Prostate gland (tissue), 2 donors: ENCODE measurements at regions not wholly inside any gene's neighbourhood (a gene's known extent, or its start where the extent isn't known, plus 50 kb on each side); places are given as distances from the start of the nearest gene placed in this dataset.

ENCODE experiments used
- DNase-seq: peaks from one replicate; pipeline ENCODE4 v3.0.0-alpha.2; 2019; ENCODE audit warnings: low spot score
- H3K27ac ChIP-seq, 2 donors: fragments of 200-600 bp; sonication (generic); 2 replicates each; pipeline ENCODE4 v1.5.1; 2017 to 2019
- H3K27me3 ChIP-seq: fragments of 200-600 bp; sonication (generic); replicated peaks from 2 replicates; pipeline ENCODE4 v1.5.1; 2019; ENCODE audit not compliant: insufficient read depth
- H3K36me3 ChIP-seq, 2 donors: fragments of 200-600 bp; sonication (generic); 1 replicate in 1 of 2; 2 replicates in 1 of 2; pipeline versions ENCODE4 v1.5.1 to v1.8.1; 2017 to 2019
- H3K4me1 ChIP-seq: fragments of 200-600 bp; sonication (generic); replicated peaks from 2 replicates; pipeline ENCODE4 v1.5.1; 2019
- H3K4me3 ChIP-seq, 2 donors: fragments of 200-600 bp; sonication (generic); 2 replicates each; pipeline ENCODE4 v1.5.1; 2017 to 2019
- H3K9me3 ChIP-seq: fragments of 200-600 bp; sonication (generic); 2 replicates; pipeline ENCODE4 v1.5.1; 2017
- CTCF ChIP-seq, 4 experiments: fragments of 200-600 bp in 2 of 4; fragments of 450-650 bp in 2 of 4; sonication (generic) in 2 of 4; IDR thresholded peaks; 1 replicate in 3 of 4; 2 replicates in 1 of 4; pipeline ENCODE4 v1.5.1; 2016 to 2019; ENCODE audit warnings: antibody characterized with exemption in 4 of 4, mild to moderate bottlenecking in 2 of 4, moderate library complexity in 2 of 4
- POLR2A ChIP-seq: fragments of 450-650 bp; IDR thresholded peaks from one replicate; pipeline ENCODE4 v1.6.1; 2016; ENCODE audit warnings: antibody characterized with exemption, mild to moderate bottlenecking
- POLR2AphosphoS5 ChIP-seq: sonication (generic); formaldehyde crosslinking; IDR thresholded peaks from one replicate; pipeline ENCODE4 v1.6.1; 2017; ENCODE audit warnings: antibody characterized with exemption
- WGBS: methylation state at CpG from one replicate; pipeline ENCODE4 v1.1.5; 2018; 5-methylcytosine and 5-hydroxymethylcytosine counted together
- intact Hi-C: fragments of 100-400 bp; cut with DNase I; formaldehyde crosslinking; loops from one replicate; pipeline ENCODE4 v1.14.2; 2022

DNA sequence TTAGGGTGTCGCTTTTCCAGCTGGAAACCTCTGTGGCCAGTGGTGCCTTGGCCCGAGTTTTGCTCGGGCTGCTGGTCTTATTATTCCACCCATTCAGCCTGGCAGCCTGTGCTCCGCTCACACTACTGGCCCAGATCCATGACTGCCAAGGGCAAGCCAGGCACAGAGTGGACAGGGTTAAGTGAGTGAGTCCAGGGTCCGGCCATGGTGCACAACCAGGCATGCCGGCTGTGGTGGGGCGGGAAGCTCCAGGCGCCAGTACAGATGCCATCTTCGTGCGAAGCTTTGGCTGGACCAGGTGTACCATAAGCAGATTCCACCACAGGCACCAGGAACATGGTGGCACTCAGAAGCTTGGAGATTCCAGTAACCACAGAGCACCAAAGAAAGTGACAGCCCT, 580.2 kb upstream of the FAM174A start:
- no peak overlapping the region for H3K4me3 ChIP-seq
- H3K36me3 ChIP-seq = no peaks in the 10 kb centered on the region
- H3K27me3 ChIP-seq = no peaks in the 10 kb centered on the region
- DNase-seq = no peak
- TF ChIP-seq CTCF (IDR thresholded peaks at IDR 0.05) (no peak), POLR2A (no peak), POLR2AphosphoS5 (no peak)
- intact Hi-C loops = no loop called here
- H3K4me1 ChIP-seq = no peaks in the 10 kb centered on the region
- 96% methylated on average over 10 of the region's 10 CpGs for WGBS
- no peaks in the 10 kb centered on the region for H3K9me3 ChIP-seq
- no peak overlapping the region for H3K27ac ChIP-seq

- TF ChIP-seq CTCF (IDR thresholded peaks at IDR 0.05) = no peak
- TF ChIP-seq POLR2A = no peak
- TF ChIP-seq POLR2AphosphoS5 = no peak
- H3K27ac ChIP-seq = no peak overlapping the region
- no peaks in the 10 kb centered on the region for H3K9me3 ChIP-seq
- intact Hi-C loops = no loop called here
- H3K4me1 ChIP-seq = no peaks in the 10 kb centered on the region
- no peak overlapping the region for H3K4me3 ChIP-seq
- 94% methylated on average over 12 of the region's 12 CpGs for WGBS
- no peak for DNase-seq
- H3K27me3 ChIP-seq = no peaks in the 10 kb centered on the region
- H3K36me3 ChIP-seq = no peaks in the 10 kb centered on the region
Observed at GRCh38 chr5:99949969-99950524, 585.1 kb upstream of the FAM174A start.

DNA sequence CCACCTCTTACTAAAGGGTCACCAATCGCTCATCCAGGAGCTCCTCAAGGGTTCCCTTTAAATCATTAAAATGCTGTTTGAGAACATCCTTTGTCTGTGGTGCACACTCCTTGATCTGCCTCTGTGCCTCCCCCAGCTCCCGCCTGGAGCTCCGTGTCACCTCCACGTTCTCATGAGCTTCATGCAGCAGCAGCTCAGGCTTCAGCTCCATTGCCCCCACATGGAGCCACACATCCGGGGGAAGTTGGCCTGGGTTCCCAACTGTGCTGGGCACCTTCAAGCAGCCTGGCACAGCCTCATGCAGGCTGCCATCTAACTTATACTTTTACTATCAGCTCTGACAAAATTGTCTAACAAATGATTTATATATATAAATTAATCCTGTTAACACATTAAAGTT, 585.8 kb upstream of the FAM174A start:
- no peak for DNase-seq
- intact Hi-C loops = no loop called here

DNA sequence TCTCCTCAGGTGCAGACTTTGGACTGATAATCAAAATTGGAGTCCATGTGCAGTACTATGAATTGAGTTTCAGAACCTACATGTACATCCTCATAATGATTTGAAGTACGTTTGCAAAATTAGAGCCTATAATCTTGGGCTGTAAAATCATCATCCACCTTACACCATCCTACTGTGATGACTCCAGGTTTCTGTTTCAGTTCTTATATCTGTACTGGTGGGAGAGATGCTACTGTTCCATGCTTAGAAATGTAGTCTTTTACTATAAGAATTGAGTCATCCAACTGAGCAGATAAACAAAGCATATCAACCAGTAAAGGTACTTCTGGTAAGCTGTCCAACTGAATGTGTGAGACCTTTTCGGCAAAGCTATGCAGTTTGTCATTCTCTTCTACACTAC, 586.3 kb upstream of the FAM174A start:
- intact Hi-C loops = no loop called here
- H3K27ac ChIP-seq = no peak overlapping the region
- no peak for TF ChIP-seq POLR2AphosphoS5
- no peak for TF ChIP-seq POLR2A
- TF ChIP-seq CTCF (IDR thresholded peaks at IDR 0.05) = no peak
- H3K4me1 ChIP-seq = no peaks in the 10 kb centered on the region
- no peak overlapping the region for H3K4me3 ChIP-seq
- no peaks in the 10 kb centered on the region for H3K36me3 ChIP-seq
- H3K9me3 ChIP-seq = no peaks in the 10 kb centered on the region
- H3K27me3 ChIP-seq = no peaks in the 10 kb centered on the region
- no peak for DNase-seq
- WGBS = 86% methylated on average over 2 of the region's 2 CpGs

More for the DNA sequence above, 585.8 kb upstream of the FAM174A start:
- Histone ChIP-seq H3K27me3 (no peaks in the 10 kb centered on the region), H3K9me3 (no peaks in the 10 kb centered on the region), H3K36me3 (no peaks in the 10 kb centered on the region), H3K27ac (no peak overlapping the region), H3K4me1 (no peaks in the 10 kb centered on the region), H3K4me3 (no peak overlapping the region)
- WGBS = 97% methylated on average over 5 of the region's 5 CpGs
- TF ChIP-seq CTCF (IDR thresholded peaks at IDR 0.05) (no peak), POLR2A (no peak), POLR2AphosphoS5 (no peak)
